HT-29 (cell line): ENCODE measurements at regions not wholly inside any gene's neighbourhood (a gene's known extent, or its start where the extent isn't known, plus 50 kb on each side); places are given as distances from the start of the nearest gene placed in this dataset.
"Not testable (repeated sequence)": the region's sequence is repeated elsewhere in the genome, so short reads cannot be mapped to it uniquely, and the experiment has no call there.

Experiments used
- DNase-seq: peaks from one replicate; pipeline ENCODE4 v3.0.0-alpha.2; 2015; ENCODE audit warnings: low spot score

- DNase-seq, result peak; percentile 47
Observed at GRCh38 chr11:89614428-89614827, 95.7 kb upstream of the TRIM77 start.

DNA sequence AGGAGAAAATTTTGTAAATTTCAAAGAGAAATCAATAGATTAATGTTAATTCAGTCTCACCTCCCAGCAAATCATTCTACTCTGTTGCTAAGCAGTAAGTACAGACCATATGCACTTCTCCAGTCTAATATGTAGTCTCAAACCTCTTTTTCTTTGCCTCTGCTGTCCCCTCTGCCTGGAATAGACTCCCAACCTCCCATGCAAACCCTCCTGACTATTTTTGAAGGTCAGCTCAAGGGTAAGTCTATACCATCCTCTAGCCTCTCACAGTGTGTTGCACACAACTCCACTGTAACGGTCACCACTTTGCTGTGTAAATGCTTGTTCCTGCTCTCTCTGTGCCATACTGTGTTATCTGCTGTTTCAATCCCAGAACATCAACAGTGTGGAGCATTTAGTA, 94.5 kb upstream of the TRIM77 start:
- DNase-seq, result not testable (repeated sequence)

- DNase-seq, result not testable (repeated sequence)
Observed at GRCh38 chr11:89616161-89616560, 93.9 kb upstream of the TRIM77 start.

GRCh38 chr11:89616999-89617602, 93.0 kb upstream of the TRIM77 start:
- peak; percentile 29 for DNase-seq

- not testable (repeated sequence) for DNase-seq
Observed at GRCh38 chr11:89620721-89621120, 89.4 kb upstream of the TRIM77 start.

GRCh38 chr11:89625171-89625570, 84.9 kb upstream of the TRIM77 start:
- DNase-seq, result no peak

DNA sequence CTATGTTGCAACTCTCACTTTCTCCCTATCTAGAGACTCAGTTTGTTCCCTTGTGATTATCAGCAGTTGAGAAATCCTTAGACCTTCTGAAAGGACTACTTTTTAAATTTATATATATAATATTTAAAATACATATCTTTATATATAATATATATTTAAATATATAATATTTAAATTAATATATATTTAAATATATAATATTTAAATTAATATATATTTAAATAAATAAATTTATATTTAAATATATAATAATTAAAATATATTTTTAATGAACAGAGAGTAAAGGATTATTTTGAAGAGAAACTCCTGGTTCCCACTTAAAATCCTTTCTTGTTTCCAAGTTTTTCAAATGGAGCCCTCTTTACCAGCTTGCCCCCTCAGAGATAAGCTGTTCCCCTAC, 83.7 kb upstream of the TRIM77 start:
- DNase-seq, result no peak

- not testable (repeated sequence) for DNase-seq
Observed at GRCh38 chr11:89626881-89627280, 83.2 kb upstream of the TRIM77 start.

DNA sequence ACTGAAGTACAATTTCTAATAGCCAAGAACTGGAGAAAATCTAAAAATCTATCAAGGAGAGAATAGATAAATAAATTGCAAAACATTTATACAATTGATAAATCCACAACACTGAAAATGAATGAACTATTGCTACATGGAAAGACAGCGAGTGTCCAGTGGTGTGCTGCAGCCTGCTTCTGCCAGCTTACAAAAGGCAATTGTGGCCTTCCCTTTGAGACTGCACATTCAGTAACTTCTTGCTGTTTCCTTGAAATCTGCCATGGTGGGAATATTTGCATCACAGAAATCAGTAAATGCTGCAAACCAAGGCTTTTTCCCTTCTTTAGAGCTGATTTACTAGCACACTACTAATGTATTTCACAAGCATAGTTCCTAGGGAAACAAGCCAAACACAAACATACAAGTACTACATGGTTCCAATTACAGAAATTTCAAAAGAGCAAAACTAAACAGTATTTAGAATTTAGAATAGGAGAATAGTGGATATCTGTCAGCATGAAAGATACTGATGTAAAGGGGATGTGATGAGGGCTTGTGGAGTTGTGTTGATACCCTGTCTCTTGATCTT, 76.9 kb upstream of the TRIM77 start:
- DNase-seq, result no peak

DNA sequence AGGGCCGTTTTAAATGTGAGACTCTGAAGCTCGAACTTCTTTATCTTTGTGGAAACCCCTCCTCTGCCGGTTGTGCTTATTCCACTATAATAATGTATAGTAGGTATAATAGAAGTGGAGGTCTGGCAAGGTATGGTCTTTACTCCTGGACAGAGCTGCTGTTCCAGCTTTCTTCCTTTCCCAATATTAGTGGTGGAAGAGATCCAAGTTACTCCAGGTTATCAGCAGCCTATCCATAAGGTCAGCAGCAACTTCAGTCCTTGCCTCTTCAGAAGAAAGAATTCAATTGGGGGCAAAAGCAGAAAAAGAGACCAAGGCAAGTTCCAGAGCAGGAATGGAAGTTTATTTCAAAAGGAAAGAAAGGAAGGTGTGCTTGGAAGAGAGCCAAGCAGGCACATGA, 69.3 kb upstream of the TRIM77 start:
- not testable (repeated sequence) for DNase-seq

GRCh38 chr11:89648232-89648631, 61.9 kb upstream of the TRIM77 start:
- not testable (repeated sequence) for DNase-seq

- DNase-seq, result not testable (repeated sequence)
Observed at GRCh38 chr11:89648996-89649395, 61.1 kb upstream of the TRIM77 start.

DNA sequence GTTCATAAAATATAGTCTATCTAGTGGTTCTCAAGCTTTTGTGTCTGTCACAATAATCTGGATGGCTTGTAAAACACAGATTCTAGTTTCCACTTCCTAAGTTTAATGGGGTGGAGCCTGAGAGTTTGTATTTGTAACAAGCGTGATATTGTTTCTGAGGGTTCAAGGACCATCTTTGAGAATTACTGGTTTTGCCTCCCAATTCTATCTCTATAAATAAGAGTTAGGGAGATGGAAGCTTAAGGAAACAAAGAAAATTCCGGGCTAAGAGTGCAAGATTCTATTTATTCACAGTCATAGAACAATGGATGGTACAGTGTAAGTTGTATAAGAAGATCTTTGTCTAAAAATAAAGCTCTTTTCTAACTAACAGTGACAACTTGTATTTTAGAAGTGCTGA, 55.4 kb upstream of the TRIM77 start:
- not testable (repeated sequence) for DNase-seq

GRCh38 chr11:89658767-89659166, 51.3 kb upstream of the TRIM77 start:
- not testable (repeated sequence) for DNase-seq

DNA sequence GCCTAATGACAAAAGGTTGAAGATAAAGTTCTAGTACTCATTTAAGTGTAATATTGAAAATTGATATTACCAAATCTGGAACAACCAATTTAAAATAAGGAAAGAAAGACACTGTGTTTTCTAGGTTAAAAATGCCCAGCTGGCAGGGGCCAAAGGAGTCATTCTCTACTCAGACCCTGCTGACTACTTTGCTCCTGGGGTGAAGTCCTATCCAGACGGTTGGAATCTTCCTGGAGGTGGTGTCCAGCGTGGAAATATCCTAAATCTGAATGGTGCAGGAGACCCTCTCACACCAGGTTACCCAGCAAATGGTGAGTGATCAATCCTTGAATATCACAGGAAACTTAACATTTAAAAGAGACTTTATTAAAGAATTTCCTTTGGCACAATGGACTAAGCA, 50.7 kb upstream of the TRIM77 start:
- DNase-seq, result not testable (repeated sequence)

DNA sequence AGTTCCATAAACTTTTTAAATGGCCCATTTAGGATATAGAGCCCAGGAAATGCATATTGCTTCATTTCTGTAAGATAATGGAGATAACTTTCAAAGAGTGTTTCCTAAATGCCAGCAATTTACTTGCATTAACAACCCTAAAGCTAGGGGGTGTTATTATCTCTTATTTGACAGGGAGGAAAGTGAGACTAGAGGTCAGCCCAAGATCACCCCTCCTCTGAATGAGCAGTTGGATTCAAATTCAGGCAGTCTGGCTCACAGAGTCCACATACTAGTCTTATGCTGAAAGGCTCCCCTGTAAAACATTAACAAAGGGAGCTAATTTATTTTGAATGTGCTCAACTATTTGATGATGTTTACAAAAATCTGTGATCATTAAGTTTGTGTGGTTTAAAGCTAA, 49.9 kb upstream of the TRIM77 start:
- no peak for DNase-seq
